Kidney glomerular epithelial cell (primary cell): ENCODE measurements at regions not wholly inside any gene's neighbourhood (a gene's known extent, or its start where the extent isn't known, plus 50 kb on each side); places are given as distances from the start of the nearest gene placed in this dataset.

Experiments used
- DNase-seq: peaks from one replicate; lab custom pipeline; 2025; lab: John Stamatoyannopoulos, UW

DNA sequence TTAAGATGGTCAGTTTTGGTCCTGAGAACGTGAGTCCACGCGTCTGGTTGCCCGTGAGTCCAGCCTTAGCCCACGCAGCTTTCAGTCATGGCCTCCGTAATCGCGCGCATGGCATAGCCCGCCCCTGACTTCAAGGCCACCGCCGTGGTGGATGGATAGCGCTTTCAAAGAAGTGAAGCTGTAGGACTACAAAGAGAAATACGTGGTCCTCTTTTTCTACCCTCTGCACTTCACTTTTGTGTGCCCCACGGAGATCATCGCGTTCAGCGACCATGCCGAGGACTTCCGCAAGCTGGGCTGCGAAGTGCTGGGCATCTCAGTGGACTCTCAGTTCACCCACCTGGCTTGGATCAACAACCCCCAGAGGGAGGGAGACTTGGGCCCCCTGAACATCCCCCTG is 142.0 kb upstream of the MCHR2 start:
- DNase-seq, result no peak

DNA sequence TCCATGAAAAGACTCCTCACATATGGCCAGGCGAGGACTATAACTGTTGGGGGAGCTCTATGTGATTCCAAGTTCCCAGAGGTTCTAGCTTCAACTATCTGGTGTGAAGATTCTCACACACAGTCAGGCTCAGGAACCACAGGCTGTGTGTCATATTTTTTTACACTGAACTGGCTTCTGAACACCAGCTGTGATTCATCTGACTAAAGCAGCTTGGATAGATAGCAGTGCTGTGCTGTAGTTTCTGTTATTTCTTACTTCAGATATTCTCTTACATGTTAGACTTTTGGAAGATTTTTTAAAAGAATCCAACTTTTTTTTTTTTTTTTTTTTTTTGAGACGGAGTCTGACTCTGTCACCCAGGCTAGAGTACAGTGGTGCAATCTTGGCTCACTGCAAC is 140.7 kb upstream of the MCHR2 start:
- no peak for DNase-seq

DNA sequence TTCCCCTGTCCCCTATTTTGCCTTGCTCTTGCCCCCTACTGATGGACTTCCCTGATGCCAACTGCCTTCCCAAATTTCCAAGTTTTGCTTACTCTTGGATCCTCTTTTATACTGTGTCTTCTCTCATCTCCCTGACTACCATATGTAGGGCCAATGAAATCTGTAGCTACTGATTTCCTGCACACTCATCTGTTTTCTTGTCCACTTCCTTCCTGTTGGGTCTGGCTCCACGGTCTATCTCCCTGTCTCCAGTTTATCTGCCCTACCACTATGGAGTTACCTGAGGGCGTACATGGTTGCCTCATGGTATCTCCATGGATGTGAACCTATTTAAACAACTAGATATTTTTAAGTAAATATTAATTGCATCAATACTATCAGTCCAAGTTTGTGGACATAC is 140.3 kb upstream of the MCHR2 start:
- DNase-seq, result no peak

DNA sequence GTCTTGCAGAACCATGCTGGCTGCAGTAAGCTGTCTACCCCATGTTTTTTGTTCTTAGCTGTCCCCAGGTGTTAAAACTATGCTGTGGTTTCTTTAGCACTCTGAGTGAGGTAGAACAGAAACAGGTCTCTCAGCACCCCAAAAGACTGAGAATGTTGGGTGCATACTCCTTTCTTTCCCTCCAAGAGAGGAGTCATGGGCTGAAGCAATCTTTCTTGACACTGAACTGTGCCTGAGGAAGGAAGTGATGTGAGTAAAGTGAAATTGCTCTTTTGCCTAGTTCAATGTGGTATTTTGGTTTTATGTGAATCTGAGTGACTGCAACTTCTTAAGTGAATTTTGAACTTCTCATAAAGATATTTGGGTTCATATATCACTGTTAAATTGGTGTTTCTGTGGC is 138.0 kb upstream of the MCHR2 start:
- DNase-seq, result no peak

DNA sequence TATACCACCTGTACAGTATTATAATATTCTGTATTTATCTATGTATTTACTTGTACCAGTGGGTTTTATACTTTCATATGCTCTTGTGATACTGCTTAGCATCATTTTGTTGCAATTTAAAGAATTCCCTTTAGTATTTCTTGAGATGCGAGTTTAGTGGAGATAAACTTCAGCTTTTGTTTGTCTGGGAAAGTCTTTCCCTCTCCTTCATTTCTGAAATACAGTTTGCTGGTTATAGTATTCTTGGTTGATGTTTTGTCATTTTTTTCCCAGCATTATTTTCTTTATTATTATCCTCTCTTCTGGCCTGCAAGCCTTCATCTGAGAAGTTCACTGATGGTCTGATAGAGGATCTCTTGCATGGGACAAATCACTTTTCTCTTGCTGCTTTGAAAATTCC is 136.6 kb upstream of the MCHR2 start:
- no peak for DNase-seq

DNA sequence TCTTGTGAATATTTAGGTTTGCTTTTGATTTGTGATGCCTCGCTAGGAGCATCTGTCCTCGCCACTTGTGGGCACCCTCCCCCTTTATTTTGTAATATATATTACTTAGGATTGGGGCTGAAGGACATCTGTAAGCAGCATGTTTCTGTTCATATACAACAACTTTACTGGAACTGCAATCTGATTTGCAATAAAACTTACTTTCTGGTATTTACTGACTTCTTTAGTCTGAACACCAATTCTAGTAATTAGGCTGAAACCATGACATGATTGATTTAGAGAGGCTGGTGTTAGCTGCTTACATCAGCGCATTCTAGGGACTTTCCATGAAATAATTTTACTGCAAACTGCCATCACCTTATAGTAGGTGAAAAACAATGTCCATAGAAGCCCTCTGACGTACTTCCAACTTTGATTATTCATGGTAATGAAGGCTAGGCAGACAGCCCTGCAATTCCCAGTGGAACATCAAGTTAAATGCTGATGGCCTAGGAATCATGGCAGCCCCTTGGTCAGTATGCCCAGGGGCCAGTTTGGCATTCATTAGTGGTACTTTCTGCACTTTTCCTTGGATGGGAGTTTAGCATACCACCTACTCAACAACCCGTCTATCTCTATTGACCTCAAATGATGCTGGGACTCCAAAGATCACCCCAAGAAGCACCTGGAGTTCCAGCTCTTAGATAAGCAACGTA is 132.9 kb upstream of the MCHR2 start:
- DNase-seq, result no peak

DNA sequence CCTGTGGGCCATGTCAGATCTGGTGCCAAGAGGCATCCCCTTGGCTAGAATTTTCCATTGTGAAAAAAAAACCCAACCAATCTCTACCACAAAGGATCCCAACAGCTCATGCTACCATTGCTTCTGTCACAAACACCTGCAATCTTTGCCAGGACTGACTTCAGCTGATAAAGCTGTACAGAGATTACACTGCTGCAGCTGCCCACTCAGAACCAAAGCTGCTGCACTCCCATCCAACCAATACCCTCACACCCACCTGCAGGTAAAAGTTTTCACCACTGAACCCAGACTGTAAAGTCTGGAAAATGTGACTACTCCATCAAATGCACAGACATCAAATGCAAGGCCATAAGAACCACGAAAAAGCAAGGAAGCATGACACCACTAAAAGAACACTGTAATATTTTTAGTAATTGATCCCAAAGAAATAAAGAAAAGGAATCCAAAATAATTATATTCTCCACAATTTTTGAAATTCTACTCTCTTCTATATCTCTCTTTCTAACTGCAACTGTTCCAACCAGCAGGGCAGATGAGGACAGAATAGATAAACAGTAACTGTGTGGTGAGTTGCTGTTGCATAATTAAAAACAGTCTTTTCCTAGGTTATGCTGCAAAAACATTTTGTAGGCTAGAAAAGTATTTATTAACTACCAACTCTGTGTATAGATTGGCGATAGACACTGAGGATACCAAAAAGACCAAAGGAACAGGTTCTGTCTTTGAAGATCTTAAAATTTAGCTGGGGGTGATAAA is 128.0 kb upstream of the MCHR2 start:
- no peak for DNase-seq

DNA sequence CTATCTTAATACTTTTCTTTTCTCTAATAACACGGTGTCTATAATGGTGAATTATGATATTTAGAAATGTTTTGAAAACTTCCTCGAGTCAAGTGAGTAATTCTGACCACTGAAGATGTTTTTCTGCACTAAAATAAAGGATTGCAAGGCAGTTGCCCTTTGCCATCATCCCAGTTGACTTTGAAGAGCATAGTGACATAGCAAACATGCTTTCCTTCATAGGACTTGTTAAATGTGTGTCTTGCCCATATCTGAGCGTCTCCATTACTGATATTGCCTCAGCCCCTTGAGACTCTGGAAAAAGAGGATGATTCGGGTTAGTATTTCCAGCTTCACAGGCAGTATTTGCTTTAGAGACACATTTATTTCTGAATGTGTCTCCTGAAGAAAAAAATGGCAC is 125.2 kb upstream of the MCHR2 start:
- DNase-seq, result no peak

DNA sequence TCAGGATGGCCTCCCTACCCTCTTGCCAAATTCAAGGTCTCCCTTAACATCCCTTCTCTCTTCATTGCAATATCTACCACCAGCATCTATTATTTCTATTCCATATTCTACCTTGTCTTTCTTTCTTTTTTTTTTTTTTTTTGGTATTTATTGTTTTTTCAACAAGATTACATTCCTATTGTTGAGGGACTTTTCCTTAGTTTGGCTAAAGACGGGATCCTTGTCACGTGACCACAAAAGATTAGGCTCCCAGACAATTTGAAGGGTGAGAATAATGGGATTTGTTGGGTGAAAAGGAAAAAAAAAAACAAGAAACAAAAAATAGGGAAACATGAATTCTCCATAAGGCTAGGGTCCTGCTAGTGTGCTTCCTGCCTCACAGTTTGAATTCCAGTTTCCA is 124.3 kb upstream of the MCHR2 start:
- no peak for DNase-seq

DNA sequence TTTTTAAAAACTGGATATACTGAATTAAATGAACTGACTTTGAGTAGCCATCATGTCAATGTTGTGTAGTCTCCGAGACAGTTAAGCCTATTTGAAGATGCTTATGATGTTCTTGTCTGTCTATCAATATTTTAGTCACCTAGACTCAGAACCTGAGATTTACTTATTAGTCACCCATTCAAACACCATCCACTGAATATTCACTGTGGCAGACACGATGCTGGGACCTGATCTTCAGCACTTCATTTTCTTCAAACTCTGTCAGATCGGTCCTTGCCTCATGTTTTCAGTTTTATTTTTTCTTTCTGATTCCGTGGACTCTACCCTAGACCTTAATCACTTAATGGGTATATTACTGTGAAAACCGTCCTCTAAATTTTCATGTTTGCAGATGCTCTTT is 123.7 kb upstream of the MCHR2 start:
- no peak for DNase-seq

DNA sequence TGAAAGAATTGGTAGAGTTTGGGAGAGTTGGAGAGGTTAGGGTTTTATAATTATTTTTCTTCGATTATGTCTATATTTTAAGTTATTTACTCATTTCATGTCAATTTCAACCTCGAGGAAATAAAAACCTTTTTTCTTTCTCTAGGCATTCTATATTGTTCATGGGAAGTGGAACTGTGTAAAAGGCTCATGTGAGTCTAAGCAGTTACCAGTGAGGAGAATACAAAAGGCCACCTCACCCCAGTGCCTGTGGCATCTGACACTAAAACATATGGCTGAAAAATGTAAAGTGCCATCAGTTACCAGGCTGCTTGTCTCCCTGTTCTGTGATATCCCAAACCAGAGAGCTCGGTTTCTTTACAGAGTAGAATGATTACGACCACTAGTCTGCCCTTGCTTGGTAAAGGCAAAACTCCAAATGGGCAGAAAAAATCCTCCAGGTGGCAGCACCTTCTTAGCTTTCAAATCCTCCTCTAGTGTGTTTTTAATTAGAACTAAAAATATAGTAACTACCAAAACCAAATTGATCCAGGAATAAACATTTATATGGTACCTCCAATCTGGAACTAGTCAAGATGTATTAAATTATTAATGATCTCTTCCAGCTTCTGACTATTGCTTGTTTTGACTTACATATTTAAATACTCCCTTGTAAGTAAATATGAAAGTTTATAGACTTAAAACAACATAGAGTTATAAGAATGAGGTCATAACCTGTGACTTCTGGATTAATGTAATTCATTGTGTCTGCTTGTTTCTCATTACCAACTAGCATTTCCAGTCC is 122.6 kb upstream of the MCHR2 start:
- peak; percentile 53 for DNase-seq

DNA sequence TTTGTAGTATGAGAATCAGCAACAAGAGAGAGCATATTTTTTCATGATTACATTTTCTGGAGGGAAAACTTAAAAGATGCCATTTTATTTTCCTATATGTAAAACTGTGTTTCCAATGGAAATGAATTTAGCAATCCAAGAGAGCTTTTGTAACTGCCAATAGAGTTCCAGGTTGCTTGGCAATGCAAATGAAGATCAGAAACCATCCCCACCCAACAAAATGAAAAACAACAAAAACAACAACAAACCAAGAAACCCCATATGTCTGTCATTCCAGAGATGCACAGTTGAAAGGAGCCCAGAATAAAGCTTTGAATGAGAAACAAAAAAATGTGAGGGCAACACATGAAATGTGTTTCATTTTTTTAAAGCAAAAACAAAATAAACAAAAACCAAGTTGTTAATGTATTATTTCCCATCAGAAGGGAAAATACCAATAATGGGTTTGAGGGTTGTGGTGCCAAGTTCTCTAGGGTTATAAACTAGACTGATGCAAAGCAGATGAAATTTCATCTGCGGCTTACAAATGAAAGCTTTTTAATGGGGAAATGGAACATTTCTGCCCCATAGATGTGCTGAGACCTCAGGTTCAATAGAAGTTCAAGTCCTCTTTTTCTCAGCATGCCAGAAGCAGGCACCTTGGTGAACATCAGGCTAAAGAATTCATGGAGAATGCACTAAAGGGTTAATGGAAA is 121.5 kb upstream of the MCHR2 start:
- no peak for DNase-seq

DNA sequence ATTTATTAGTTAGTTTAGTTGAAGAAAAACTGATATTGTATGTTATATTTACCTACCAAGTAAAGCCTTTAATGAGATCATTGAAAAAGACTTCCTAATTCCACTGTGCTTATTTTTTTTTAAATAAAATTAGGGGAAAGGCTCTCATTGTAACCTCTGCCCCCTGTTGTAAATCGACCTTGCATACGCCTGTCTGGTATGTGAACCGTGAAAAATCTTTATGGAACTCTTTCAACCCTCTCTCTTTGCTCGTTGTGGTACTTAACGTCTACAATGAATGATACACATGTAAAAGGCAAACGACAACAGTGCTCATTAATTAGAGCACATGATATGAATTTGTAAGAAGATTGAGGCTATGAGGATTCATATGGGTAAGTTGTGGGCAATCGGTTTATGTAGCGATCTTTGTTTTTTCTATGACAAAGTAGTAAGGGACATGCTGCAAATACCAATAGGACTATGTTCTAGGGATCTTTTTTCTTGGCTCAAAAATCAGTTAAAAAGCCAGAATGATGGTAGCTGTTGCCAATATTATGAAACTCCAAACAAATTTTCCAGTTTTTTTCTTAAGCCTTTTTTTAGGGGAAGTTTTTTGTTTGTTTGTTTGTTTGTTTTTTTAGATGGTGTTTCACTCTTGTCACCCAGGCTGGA is 119.0 kb upstream of the MCHR2 start:
- no peak for DNase-seq

DNA sequence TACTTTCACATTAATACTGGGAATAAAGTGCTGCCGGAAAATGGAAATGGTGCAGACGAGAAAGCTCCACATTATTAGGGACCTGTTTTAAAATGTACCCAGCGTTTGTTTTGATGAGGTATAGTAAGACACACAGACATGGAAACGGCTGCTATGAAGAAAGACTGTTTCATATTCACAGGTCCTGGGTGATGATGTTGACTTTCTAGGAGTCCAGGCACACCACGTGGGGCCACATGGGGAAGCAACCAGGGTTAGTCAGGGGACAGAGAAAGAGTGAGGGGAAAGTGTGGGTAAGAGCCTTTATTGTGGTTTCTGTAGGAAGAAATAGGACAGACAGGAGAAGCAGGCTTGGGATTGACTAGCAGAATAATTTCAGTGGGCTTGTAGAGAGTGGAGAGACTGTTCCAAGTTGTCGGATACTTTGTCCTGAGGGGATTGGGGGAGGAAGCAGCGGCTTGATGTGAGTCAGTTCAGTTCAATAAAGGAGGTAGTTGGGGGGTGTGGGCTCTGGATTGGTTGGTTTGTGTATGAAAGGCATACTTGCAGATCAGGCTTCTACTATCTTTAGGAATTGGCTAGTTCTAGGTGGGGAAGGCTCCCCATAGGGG is 112.0 kb upstream of the MCHR2 start:
- DNase-seq, result no peak

DNA sequence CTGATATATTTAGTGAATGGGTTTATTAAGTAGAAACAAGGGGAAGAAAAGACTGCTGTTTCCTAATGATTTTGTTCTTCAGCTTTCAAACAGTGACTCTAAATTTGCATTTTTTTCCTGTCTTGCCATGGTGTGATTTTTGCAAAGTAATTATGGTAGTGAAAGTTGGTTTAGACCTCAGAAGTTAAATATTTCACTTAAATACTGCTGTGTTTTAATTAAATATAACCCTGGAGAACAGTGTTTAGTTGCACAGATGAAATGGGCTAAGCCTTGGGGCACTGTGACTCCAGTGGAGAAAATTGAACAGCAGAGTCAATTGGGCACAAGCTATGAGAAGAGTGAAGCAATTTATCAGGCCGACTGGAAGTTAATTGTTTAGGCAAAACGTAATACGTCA is 111.1 kb upstream of the MCHR2 start:
- no peak for DNase-seq

DNA sequence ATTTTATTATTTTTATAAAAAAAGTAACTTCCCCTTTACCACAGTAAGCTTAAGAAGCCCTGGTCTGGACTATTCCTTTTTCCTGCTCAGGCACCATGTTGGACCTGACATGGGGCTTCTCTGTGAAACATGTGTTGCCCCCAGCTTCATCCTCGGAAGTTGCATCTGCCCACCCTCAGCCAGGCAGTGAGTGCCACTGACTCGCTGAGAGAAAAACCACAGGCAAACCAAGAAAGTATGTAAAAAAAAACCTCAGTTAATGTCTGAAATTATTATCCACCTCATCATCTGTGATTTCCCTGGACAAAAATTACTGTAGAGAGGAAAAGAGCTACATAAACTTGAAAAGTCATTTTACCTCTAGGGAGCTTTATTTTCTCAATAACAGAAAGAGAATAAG is 109.9 kb upstream of the MCHR2 start:
- no peak for DNase-seq

DNA sequence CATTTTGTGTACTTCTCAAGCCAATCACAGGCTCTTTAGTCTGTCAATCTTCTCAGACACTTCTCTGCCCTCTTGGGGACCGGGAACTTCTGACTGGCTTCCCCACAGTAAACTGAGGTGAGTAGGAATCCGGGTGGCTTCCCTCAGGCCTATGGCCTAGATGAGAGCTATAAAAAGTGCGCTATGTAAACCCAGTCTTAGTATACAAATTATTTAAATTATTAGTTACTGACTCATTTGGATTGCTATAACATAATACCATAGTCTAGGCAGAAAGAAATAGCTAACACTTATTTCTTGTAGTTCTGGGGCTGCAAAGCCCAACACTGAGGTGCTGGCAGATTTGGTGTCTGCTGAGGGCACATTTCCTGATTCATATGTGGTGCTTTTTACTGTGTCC is 109.2 kb upstream of the MCHR2 start:
- DNase-seq, result no peak

DNA sequence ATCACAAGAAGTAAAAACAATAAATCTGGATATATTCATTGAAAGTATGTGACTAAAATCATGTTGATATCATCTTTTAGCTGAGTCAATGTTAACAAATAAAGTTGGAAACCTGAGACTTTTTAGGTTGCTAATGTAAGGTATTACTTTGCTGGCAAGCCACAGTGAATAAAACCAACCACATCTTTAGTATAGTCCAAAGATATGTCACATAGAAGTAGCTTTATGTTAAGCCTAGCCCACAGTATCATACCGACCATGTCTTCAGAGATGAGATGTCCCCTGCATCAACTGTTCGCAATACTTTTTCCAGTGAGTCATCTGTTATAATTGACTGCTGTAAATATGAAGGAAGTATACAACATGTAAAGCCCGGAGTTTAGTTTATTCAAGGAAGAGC is 107.6 kb upstream of the MCHR2 start:
- no peak for DNase-seq

DNA sequence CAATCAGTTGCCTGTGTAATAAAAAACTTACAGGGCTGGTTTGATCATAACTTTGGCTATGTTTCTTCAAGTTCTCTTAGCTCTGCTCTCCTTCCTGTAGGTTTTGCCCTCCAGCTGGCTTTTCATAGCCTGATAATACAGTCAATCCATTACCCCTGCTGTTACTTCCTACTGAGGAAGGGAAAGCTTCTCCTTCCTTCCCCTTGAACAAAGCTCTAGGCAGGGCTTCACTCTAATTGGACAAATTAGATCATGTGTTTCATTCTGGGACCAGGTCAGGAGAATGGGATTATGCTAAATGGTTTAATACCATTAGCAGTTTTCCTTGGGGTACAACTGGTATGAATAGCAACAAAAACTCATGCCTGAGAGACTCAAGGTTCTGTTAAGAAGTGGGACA is 106.8 kb upstream of the MCHR2 start:
- DNase-seq, result no peak

DNA sequence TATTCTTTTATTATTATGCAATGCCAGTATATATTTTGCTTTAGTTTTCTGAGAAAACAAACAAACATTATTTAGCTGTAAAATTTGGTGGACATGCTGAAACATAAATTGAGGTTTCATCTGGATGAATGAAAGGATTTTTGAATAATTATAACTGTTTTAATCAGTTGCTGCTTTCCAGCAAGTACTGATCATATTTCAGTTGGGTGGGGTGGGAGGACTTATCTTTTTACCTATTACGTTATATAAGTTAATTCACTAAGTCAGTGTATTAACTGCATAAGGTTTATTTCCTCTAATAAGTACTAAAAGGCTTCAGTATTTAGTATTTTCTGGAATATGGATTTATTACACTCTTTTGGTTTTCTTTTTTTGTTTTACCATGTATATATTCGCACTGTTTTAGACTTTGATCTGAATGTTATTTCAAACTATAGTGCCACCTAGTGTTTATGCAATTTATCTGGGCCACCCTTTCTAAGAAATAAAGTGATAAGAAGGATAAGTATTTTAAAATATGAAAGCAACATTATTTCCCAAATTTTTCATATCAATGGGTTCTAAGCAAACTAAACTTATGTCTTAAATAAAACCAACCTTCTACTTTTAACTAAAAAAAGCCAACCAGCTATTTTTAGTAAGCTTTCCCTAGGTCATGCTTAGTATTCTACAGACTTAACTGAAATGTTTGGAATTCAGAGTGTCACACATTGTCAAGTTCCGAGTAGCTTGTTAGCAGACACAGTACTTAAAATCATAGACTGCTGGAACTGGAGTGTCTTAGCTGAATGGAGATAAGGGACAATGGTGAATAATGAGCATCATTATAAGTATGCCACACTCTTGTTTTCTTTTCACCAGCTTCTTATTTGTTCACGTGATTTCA is 105.4 kb upstream of the MCHR2 start:
- peak; percentile 49 for DNase-seq

DNA sequence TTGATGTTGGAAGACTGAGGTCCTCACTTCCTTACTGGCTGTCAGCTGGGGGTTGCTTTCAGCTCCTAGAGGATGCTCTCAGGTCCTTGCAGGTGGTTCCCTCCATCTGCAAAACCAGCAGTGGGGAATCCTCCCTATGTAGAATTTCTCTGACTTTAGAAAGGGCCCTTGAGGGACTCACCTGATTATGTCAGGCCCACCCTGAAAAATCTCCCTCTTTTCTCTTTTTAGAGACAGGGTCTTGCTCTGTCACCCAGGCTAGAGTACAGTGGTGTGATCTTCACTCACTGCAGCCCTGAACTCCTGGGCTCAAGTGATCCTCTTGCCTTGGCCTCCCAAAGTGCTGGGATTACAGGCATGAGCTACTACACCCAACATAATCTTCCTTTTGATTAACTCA is 102.9 kb upstream of the MCHR2 start:
- no peak for DNase-seq
